ENCODE measurements at regions not wholly inside any gene's neighbourhood (a gene's known extent, or its start where the extent isn't known, plus 50 kb on each side); places are given as distances from the start of the nearest gene placed in this dataset.

DNA sequence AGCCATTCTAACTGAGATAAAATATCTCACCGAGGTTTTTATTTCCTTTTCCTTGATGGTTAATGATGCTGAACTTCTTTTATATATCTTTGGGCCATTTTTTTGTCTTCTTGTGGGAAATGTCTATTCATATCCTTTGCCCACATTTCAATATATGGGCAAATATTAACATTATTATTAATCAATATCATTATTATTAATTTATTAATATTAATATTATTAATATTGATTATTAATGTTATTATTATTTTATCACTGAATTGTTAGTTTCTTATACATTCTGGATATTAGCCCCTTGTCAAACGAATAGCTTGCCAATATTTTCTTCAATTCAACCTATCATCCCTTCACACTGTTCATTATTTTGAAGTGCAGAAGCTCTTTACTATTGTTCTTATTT is 2203.6 kb downstream of the PCDH9 start:
- TF ChIP-seq CTCF (IDR thresholded peaks at IDR 0.05; ENCODE audit: low read depth, low read length, poor library complexity, severe bottlenecking) (no peak), EZH2phosphoT487 (IDR thresholded peaks at IDR 0.05; ENCODE audit: borderline replicate concordance, low read length) (no peak)
